ENCODE measurements at regions not wholly inside any gene's neighbourhood (a gene's known extent, or its start where the extent isn't known, plus 50 kb on each side); places are given as distances from the start of the nearest gene placed in this dataset.

DNA sequence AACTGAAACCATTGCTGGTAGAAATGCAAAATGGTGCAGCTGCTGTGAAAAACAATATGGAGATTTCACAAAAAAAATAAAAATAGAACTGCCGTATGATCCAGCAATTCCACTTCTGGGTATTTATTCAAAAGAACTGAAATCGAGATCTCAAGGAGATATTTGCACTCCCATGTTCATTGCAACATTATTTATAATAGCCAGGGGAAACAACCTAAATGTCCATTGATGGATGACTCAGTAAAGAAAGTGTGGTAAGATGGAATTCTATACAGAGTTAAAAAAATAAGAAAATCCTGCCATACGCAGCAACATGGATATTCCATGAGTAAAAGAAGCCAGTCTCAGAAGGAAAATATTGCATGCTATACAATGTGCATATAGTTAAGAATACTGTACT, 290.6 kb upstream of the GHITM start:
- TF ChIP-seq POLR2A (IDR thresholded peaks at IDR 0.05; ENCODE audit: low read depth, low read length), result no peak
- TF ChIP-seq TAF1 (IDR thresholded peaks at IDR 0.05; ENCODE audit: borderline replicate concordance, low read depth, low read length), result no peak
